ENCODE measurements at regions not wholly inside any gene's neighbourhood (a gene's known extent, or its start where the extent isn't known, plus 50 kb on each side); places are given as distances from the start of the nearest gene placed in this dataset.
"Not testable (repeated sequence)": the region's sequence is repeated elsewhere in the genome, so short reads cannot be mapped to it uniquely, and the experiment has no call there.

GRCh38 chr13:82136880-82137279, 1745.4 kb downstream of the SLITRK1 start:
- in situ Hi-C loops (cut with HindIII; ENCODE audit: low sequenced_read_pairs): no loop called here

GRCh38 chr13:82129281-82129680, 1753.0 kb downstream of the SLITRK1 start:
- in situ Hi-C loops (cut with HindIII; ENCODE audit: low sequenced_read_pairs): no loop called here

- in situ Hi-C loops (cut with HindIII; ENCODE audit: low sequenced_read_pairs): no loop called here
Measured at GRCh38 chr13:82118589-82118988, 1763.7 kb downstream of the SLITRK1 start.

GRCh38 chr13:82116422-82116989, 1765.8 kb downstream of the SLITRK1 start:
- in situ Hi-C loops (cut with HindIII; ENCODE audit: low sequenced_read_pairs): no loop called here

GRCh38 chr13:82115391-82115790, 1766.9 kb downstream of the SLITRK1 start:
- in situ Hi-C loops (cut with HindIII; ENCODE audit: low sequenced_read_pairs): no loop called here

GRCh38 chr13:82096256-82096655, 1755.3 kb upstream of the SPRY2 start:
- in situ Hi-C loops (cut with HindIII; ENCODE audit: low sequenced_read_pairs): no loop called here

- in situ Hi-C loops (cut with HindIII; ENCODE audit: low sequenced_read_pairs): no loop called here
Measured at GRCh38 chr13:82092312-82092711, 1751.4 kb upstream of the SPRY2 start.

GRCh38 chr13:82088781-82089180, 1747.9 kb upstream of the SPRY2 start:
- in situ Hi-C loops (cut with HindIII; ENCODE audit: low sequenced_read_pairs): no loop called here

GRCh38 chr13:82076496-82076895, 1735.6 kb upstream of the SPRY2 start:
- in situ Hi-C loops (cut with HindIII; ENCODE audit: low sequenced_read_pairs): no loop called here

- in situ Hi-C loops (cut with HindIII; ENCODE audit: low sequenced_read_pairs): no loop called here
Measured at GRCh38 chr13:82070416-82070815, 1729.5 kb upstream of the SPRY2 start.

GRCh38 chr13:82062772-82063171, 1721.8 kb upstream of the SPRY2 start:
- in situ Hi-C loops (cut with HindIII; ENCODE audit: low sequenced_read_pairs): no loop called here

GRCh38 chr13:82058364-82058763, 1717.4 kb upstream of the SPRY2 start:
- in situ Hi-C loops (cut with HindIII; ENCODE audit: low sequenced_read_pairs): no loop called here

- in situ Hi-C loops (cut with HindIII; ENCODE audit: low sequenced_read_pairs): not testable (repeated sequence)
Measured at GRCh38 chr13:82045316-82045715, 1704.4 kb upstream of the SPRY2 start.

GRCh38 chr13:82036602-82037001, 1695.7 kb upstream of the SPRY2 start:
- in situ Hi-C loops (cut with HindIII; ENCODE audit: low sequenced_read_pairs): no loop called here

- in situ Hi-C loops (cut with HindIII; ENCODE audit: low sequenced_read_pairs): no loop called here
Measured at GRCh38 chr13:82011355-82011754, 1670.4 kb upstream of the SPRY2 start.

- in situ Hi-C loops (cut with HindIII; ENCODE audit: low sequenced_read_pairs): no loop called here
Measured at GRCh38 chr13:82010780-82011179, 1669.9 kb upstream of the SPRY2 start.

GRCh38 chr13:82002710-82003109, 1661.8 kb upstream of the SPRY2 start:
- in situ Hi-C loops (cut with HindIII; ENCODE audit: low sequenced_read_pairs): no loop called here

- in situ Hi-C loops (cut with HindIII; ENCODE audit: low sequenced_read_pairs): no loop called here
Measured at GRCh38 chr13:81995316-81995715, 1654.4 kb upstream of the SPRY2 start.

- in situ Hi-C loops (cut with HindIII; ENCODE audit: low sequenced_read_pairs): no loop called here
Measured at GRCh38 chr13:81990652-81991051, 1649.7 kb upstream of the SPRY2 start.

- in situ Hi-C loops (cut with HindIII; ENCODE audit: low sequenced_read_pairs): no loop called here
Measured at GRCh38 chr13:81988567-81988966, 1647.6 kb upstream of the SPRY2 start.

- in situ Hi-C loops (cut with HindIII; ENCODE audit: low sequenced_read_pairs): no loop called here
Measured at GRCh38 chr13:81987677-81988357, 1646.9 kb upstream of the SPRY2 start.

GRCh38 chr13:81987159-81987558, 1646.2 kb upstream of the SPRY2 start:
- in situ Hi-C loops (cut with HindIII; ENCODE audit: low sequenced_read_pairs): no loop called here

- in situ Hi-C loops (cut with HindIII; ENCODE audit: low sequenced_read_pairs): no loop called here
Measured at GRCh38 chr13:81986308-81986707, 1645.4 kb upstream of the SPRY2 start.

All from endothelial cell of hepatic sinusoid (primary cell).